ENCODE measurements at regions not wholly inside any gene's neighbourhood (a gene's known extent, or its start where the extent isn't known, plus 50 kb on each side); places are given as distances from the start of the nearest gene placed in this dataset.

DNA sequence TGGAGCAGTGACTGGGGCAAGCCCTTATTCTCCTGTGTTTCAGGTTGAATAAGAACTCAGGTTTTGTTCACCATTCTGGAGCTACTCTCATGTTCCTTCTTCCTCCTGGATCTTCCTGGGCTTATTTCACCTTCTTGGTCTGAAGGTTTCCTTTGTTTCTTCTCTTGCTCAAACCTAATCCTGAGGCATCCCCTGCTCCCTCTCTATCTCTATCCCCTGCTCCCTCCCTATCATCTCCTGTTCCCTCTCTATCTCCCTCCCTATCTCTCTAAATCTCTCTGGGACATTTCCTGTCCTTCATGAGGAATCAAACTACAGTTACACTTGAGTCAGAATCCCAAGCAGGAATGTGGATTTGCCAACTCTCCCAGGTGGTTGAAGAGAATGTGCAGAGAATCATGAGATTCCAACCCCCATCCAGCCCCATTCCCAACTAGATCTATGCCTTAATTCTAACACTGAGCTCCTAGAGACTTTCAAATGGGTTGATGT, 134.9 kb upstream of the ZIC3 start:
- no peak for DNase-seq (ENCODE audit: low read depth)
- TF ChIP-seq, protein P1, sequence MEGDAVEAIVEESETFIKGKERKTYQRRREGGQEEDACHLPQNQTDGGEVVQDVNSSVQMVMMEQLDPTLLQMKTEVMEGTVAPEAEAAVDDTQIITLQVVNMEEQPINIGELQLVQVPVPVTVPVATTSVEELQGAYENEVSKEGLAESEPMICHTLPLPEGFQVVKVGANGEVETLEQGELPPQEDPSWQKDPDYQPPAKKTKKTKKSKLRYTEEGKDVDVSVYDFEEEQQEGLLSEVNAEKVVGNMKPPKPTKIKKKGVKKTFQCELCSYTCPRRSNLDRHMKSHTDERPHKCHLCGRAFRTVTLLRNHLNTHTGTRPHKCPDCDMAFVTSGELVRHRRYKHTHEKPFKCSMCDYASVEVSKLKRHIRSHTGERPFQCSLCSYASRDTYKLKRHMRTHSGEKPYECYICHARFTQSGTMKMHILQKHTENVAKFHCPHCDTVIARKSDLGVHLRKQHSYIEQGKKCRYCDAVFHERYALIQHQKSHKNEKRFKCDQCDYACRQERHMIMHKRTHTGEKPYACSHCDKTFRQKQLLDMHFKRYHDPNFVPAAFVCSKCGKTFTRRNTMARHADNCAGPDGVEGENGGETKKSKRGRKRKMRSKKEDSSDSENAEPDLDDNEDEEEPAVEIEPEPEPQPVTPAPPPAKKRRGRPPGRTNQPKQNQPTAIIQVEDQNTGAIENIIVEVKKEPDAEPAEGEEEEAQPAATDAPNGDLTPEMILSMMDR (conservative IDR thresholded peaks at IDR 0.05; ENCODE audit: control insufficient read depth, insufficient read depth, low read depth, low read length): no peak
- no peak overlapping the region for H3K4me3 ChIP-seq (ENCODE audit: control insufficient read depth, low read depth, low read length)

DNA sequence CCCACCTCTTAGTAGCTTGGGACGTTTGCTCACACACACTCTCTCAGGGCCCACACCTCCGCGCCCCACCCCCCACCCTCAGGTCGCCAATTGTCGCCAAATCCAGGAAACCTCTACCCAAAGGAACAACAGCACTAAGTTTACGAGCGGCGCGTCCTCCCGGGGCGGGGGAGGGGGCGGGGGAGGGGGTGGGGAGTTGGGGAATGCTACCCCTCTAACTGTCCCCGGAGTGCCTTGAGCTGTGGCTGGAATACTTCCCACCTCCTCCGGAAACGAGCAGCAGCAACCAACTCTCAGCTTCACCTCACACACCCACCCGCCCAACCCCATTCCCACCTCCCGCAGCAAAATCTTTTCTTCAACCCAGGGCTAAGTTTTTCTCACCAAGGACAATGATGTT, 135.6 kb upstream of the ZIC3 start:
- no peak for DNase-seq (ENCODE audit: low read depth)
- TF ChIP-seq, protein P1 (conservative IDR thresholded peaks at IDR 0.05; ENCODE audit: control insufficient read depth, insufficient read depth, low read depth, low read length): no peak
- no peak overlapping the region for H3K4me3 ChIP-seq (ENCODE audit: control insufficient read depth, low read depth, low read length)

DNA sequence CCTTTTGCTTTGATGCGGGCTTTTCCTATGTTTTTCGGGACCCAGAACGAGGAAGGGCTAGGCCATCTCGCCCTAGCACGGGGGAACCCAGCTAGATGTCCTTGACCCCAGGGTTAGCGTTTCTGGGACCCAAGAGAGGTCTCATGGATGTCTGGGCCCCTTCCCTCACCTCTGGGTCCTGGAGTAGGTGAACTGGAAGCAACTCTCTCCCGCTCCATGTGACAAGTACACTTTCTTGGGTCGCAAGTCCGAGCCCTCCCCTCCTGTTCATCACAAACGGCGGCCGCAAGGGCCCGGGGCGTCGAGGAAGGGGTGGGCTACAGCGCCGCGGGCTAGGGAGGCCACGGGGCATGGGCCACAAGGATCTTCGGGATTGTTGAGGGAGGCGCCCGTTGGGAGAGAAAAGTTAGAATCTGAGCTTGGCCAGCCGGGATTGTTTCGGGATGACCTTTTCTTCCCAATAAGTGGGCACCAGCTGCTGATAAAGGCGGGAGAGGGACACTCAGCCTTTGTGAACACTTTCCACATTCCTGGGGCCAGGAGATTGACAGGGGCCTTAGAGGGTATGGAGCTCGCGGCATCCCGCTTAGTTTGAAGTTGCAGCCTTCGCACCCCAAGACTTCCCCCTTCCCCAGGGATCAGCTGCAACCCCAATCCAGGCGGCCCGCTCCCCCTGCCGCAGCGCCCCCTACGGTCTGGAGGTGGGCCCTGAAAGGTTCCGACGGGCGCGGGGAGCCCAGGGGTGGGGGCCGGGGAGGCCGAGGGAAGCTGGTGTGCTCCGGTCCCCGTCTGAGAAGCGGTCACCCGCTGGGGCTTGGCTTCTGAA, 136.9 kb upstream of the ZIC3 start:
- DNase-seq (ENCODE audit: low read depth): no peak
- TF ChIP-seq, protein P1 (conservative IDR thresholded peaks at IDR 0.05; ENCODE audit: control insufficient read depth, insufficient read depth, low read depth, low read length): no peak
- H3K4me3 ChIP-seq (ENCODE audit: control insufficient read depth, low read depth, low read length): no peak overlapping the region

DNA sequence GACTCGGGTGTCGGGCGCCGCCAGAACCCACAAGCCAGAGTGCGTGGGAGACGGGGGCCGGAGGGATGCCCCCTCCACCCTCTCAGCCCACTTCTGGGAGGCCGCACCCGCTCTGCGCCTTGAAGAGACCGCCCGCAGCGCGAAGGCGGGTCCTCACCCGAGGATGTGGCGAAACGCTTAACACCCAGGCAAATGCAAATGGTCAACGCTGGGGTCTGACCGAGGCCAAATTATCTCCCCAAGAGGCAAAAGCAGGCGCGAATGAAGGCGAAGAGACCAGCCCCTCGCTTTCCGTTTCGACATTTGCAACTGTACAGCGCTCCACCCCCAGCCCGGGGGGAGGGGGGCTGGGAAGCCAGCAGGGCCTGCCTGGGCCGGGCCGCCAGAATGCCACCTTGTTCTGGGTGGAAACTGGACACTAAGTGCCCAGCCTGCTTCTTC, 137.7 kb upstream of the ZIC3 start:
- peak overlapping the region; percentile 34 for H3K4me3 ChIP-seq (ENCODE audit: control insufficient read depth, low read depth, low read length)
- TF ChIP-seq, protein P1 (conservative IDR thresholded peaks at IDR 0.05; ENCODE audit: control insufficient read depth, insufficient read depth, low read depth, low read length): no peak
- no peak for DNase-seq (ENCODE audit: low read depth)

DNA sequence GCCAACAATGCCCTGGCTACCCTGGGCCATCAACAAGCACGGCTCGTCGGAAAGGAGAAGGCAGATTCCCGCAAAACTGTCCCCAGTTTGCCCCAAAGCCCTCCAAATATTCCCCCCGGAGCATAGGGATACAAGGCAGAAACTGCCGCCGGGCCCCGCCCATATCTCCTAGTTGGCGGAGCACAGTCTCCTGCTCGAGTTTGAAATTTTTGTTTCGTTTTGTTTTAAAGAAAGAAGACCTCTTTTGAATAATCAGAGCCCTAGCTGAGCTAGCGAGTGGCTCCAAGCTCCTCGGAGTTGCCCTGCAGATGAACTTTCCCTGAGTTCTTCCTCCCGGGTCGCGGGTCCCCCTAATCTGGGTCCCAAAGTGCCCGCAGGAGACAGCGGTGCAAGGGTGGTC, 138.1 kb upstream of the ZIC3 start:
- TF ChIP-seq, protein P1 (conservative IDR thresholded peaks at IDR 0.05; ENCODE audit: control insufficient read depth, insufficient read depth, low read depth, low read length): no peak
- H3K4me3 ChIP-seq (ENCODE audit: control insufficient read depth, low read depth, low read length): peak overlapping the region; percentile 34
- no peak for DNase-seq (ENCODE audit: low read depth)

DNA sequence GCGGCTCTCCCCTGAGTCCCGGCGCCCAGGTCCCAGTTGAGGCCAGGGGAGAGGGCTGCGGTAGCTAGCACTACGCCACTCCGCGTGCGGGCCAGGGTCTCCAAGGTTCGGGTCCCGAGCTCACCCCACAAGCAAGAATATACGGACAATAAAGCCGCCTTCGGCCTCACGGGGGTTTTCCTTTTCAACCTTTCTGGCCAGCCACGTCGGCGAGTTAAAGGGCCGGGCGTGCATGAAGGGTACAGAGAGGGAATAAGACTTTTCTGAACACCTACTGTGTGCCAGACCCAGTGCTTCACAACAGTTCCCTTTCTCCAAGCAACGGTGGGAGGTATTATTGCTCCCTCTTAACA, 138.5 kb upstream of the ZIC3 start:
- TF ChIP-seq, protein P1 (conservative IDR thresholded peaks at IDR 0.05; ENCODE audit: control insufficient read depth, insufficient read depth, low read depth, low read length): no peak
- no peak for DNase-seq (ENCODE audit: low read depth)
- H3K4me3 ChIP-seq (ENCODE audit: control insufficient read depth, low read depth, low read length): no peak overlapping the region

Measured in fibroblast of mammary gland (primary cell).